ENCODE measurements at regions not wholly inside any gene's neighbourhood (a gene's known extent, or its start where the extent isn't known, plus 50 kb on each side); places are given as distances from the start of the nearest gene placed in this dataset.

DNA sequence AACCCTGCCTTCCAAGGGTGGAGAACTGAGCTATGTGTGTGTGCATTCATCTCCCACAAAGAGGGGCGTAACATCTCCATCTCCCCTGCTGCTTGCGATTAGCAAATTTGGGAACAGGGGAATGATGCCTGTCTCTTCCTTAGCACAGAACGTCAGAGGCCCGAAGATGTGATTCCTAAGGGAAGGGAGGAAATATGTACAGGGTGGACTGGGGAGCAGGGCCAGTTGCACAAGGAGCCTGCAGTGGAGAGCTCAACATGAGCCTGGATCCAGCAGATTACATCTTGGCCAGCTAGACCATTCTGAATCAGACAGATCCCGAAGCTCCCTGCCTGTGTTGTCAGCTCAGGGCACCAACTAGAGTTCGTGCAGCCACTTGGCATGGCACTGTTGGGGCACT lies 118.1 kb downstream of the NGF start:
- Histone ChIP-seq H3K27me3 (ENCODE audit: control insufficient read depth in 2 of 2, insufficient read depth in 2 of 2, low read length in 2 of 2) (no peaks in the 10 kb centered on the region), H3K4me1 (ENCODE audit: control insufficient read depth in 2 of 2, insufficient read depth in 2 of 2, low read length in 2 of 2) (no peaks in the 10 kb centered on the region), H3K36me3 (ENCODE audit: control insufficient read depth in 2 of 2, insufficient read depth in 2 of 2, low read length in 2 of 2) (no peaks in the 10 kb centered on the region), H3K9me3 (ENCODE audit: control insufficient read depth in 2 of 2, low read length in 2 of 2) (no peaks in the 10 kb centered on the region), H3K4me3 (ENCODE audit: low read length in 2 of 2) (no peak overlapping the region), H3K27ac (ENCODE audit: low read depth in 2 of 2, low read length in 2 of 2) (no peak overlapping the region), H3K9ac (ENCODE audit: low read depth in 1 of 2, low read length in 2 of 2) (no peak overlapping the region)

- Histone ChIP-seq H3K9me3 (ENCODE audit: control insufficient read depth in 2 of 2, low read length in 2 of 2) (no peaks in the 10 kb centered on the region), H3K4me3 (ENCODE audit: low read length in 2 of 2) (no peak overlapping the region), H3K36me3 (ENCODE audit: control insufficient read depth in 2 of 2, insufficient read depth in 2 of 2, low read length in 2 of 2) (no peaks in the 10 kb centered on the region), H3K27ac (ENCODE audit: low read depth in 2 of 2, low read length in 2 of 2) (no peak overlapping the region), H3K27me3 (ENCODE audit: control insufficient read depth in 2 of 2, insufficient read depth in 2 of 2, low read length in 2 of 2) (no peaks in the 10 kb centered on the region), H3K4me1 (ENCODE audit: control insufficient read depth in 2 of 2, insufficient read depth in 2 of 2, low read length in 2 of 2) (peaks cover 0 to 6% of the 10 kb centered on the region in 2 donors), H3K9ac (ENCODE audit: low read depth in 1 of 2, low read length in 2 of 2) (no peak overlapping the region)
Measured at GRCh38 chr1:115218699-115219098, 119.3 kb downstream of the NGF start.

GRCh38 chr1:115218034-115218405 lies 120.0 kb downstream of the NGF start:
- no peaks in the 10 kb centered on the region for H3K36me3 ChIP-seq (ENCODE audit: control insufficient read depth in 2 of 2, insufficient read depth in 2 of 2, low read length in 2 of 2)
- no peaks in the 10 kb centered on the region for H3K9me3 ChIP-seq (ENCODE audit: control insufficient read depth in 2 of 2, low read length in 2 of 2)
- no peaks in the 10 kb centered on the region for H3K27me3 ChIP-seq (ENCODE audit: control insufficient read depth in 2 of 2, insufficient read depth in 2 of 2, low read length in 2 of 2)
- H3K27ac ChIP-seq (ENCODE audit: low read depth in 2 of 2, low read length in 2 of 2), result no peak overlapping the region
- no peak overlapping the region for H3K9ac ChIP-seq (ENCODE audit: low read depth in 1 of 2, low read length in 2 of 2)
- H3K4me1 ChIP-seq (ENCODE audit: control insufficient read depth in 2 of 2, insufficient read depth in 2 of 2, low read length in 2 of 2), result peaks cover 0 to 6% of the 10 kb centered on the region in 2 donors
- no peak overlapping the region for H3K4me3 ChIP-seq (ENCODE audit: low read length in 2 of 2)

- no peaks in the 10 kb centered on the region for H3K36me3 ChIP-seq (ENCODE audit: control insufficient read depth in 2 of 2, insufficient read depth in 2 of 2, low read length in 2 of 2)
- no peak overlapping the region for H3K9ac ChIP-seq (ENCODE audit: low read depth in 1 of 2, low read length in 2 of 2)
- no peak overlapping the region for H3K4me3 ChIP-seq (ENCODE audit: low read length in 2 of 2)
- H3K27ac ChIP-seq (ENCODE audit: low read depth in 2 of 2, low read length in 2 of 2), result no peak overlapping the region
- no peaks in the 10 kb centered on the region for H3K9me3 ChIP-seq (ENCODE audit: control insufficient read depth in 2 of 2, low read length in 2 of 2)
- no peaks in the 10 kb centered on the region for H3K27me3 ChIP-seq (ENCODE audit: control insufficient read depth in 2 of 2, insufficient read depth in 2 of 2, low read length in 2 of 2)
- H3K4me1 ChIP-seq (ENCODE audit: control insufficient read depth in 2 of 2, insufficient read depth in 2 of 2, low read length in 2 of 2), result peaks cover 0 to 6% of the 10 kb centered on the region in 2 donors
Measured at GRCh38 chr1:115217150-115218033, 120.7 kb downstream of the NGF start.

DNA sequence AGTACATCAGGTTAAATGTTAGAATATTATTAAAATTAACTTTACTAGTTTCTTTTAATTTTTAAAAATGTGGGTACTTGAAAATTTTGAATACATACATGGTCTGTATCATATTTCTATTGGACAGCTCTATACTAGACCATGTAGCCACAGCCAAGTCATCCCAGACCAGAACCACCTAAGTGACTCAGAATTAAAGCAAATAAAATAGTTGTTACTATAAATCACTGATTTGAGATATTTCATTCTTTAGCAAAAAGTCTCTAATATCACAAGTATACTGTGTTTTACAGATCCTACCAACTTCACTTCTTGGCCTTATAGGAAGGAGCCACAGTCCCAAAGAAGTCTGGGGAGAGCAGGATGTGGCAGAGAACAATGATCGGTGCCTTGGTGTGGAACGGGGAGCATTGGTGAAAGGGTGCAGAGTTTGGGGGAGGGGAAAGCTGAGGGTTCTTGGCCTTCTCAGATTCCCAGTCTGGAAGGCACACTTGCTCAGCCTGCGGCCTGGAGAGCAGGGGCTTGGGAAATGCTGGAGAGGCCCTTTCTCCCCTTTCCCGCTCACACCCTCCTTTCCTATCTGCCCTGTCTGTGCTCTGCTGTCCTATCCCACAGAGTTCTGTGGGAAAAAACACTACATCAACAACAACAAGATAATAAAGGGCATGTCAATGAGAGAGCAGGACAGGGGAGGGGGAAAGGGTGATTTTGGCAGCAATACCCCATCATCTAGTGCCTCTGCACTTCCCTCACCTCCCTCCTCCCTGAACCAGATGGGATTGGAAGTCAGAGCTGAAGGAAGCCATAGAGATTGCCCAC lies 122.1 kb downstream of the NGF start:
- H3K27ac ChIP-seq (ENCODE audit: low read depth in 2 of 2, low read length in 2 of 2), result no peak overlapping the region
- H3K4me3 ChIP-seq (ENCODE audit: low read length in 2 of 2), result no peak overlapping the region
- peaks cover 0 to 6% of the 10 kb centered on the region in 2 donors for H3K4me1 ChIP-seq (ENCODE audit: control insufficient read depth in 2 of 2, insufficient read depth in 2 of 2, low read length in 2 of 2)
- no peaks in the 10 kb centered on the region for H3K27me3 ChIP-seq (ENCODE audit: control insufficient read depth in 2 of 2, insufficient read depth in 2 of 2, low read length in 2 of 2)
- H3K36me3 ChIP-seq (ENCODE audit: control insufficient read depth in 2 of 2, insufficient read depth in 2 of 2, low read length in 2 of 2), result no peaks in the 10 kb centered on the region
- H3K9me3 ChIP-seq (ENCODE audit: control insufficient read depth in 2 of 2, low read length in 2 of 2), result no peaks in the 10 kb centered on the region
- no peak overlapping the region for H3K9ac ChIP-seq (ENCODE audit: low read depth in 1 of 2, low read length in 2 of 2)

DNA sequence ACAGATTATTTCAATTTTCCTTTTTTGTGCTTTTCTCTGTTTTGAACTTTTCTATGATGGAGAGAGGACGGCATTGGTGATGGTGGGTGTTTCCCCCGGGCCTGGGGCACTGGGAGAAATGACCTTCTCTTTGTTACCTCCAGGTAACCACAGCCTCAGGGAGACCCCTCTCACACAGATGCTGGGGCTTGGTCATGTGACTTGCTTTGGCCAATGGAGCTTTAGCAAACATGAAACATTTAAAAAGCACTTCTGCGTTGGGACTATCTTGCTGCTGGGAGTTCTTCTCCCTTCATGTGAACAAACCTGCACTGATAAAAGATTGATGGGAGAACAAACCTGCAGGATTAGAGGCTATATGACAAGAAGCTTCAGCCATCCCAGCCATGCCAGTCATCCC lies 122.9 kb downstream of the NGF start:
- Histone ChIP-seq H3K4me3 (ENCODE audit: low read length in 2 of 2) (no peak overlapping the region), H3K9ac (ENCODE audit: low read depth in 1 of 2, low read length in 2 of 2) (no peak overlapping the region), H3K27me3 (ENCODE audit: control insufficient read depth in 2 of 2, insufficient read depth in 2 of 2, low read length in 2 of 2) (no peaks in the 10 kb centered on the region), H3K27ac (ENCODE audit: low read depth in 2 of 2, low read length in 2 of 2) (no peak overlapping the region), H3K9me3 (ENCODE audit: control insufficient read depth in 2 of 2, low read length in 2 of 2) (no peaks in the 10 kb centered on the region), H3K36me3 (ENCODE audit: control insufficient read depth in 2 of 2, insufficient read depth in 2 of 2, low read length in 2 of 2) (no peaks in the 10 kb centered on the region), H3K4me1 (ENCODE audit: control insufficient read depth in 2 of 2, insufficient read depth in 2 of 2, low read length in 2 of 2) (peaks cover 0 to 6% of the 10 kb centered on the region in 2 donors)

GRCh38 chr1:115214098-115214497 lies 124.0 kb downstream of the NGF start:
- Histone ChIP-seq H3K9me3 (ENCODE audit: control insufficient read depth in 2 of 2, low read length in 2 of 2) (no peaks in the 10 kb centered on the region), H3K27ac (ENCODE audit: low read depth in 2 of 2, low read length in 2 of 2) (no peak overlapping the region), H3K27me3 (ENCODE audit: control insufficient read depth in 2 of 2, insufficient read depth in 2 of 2, low read length in 2 of 2) (no peaks in the 10 kb centered on the region), H3K36me3 (ENCODE audit: control insufficient read depth in 2 of 2, insufficient read depth in 2 of 2, low read length in 2 of 2) (no peaks in the 10 kb centered on the region), H3K4me1 (ENCODE audit: control insufficient read depth in 2 of 2, insufficient read depth in 2 of 2, low read length in 2 of 2) (peaks cover 0 to 6% of the 10 kb centered on the region in 2 donors), H3K9ac (ENCODE audit: low read depth in 1 of 2, low read length in 2 of 2) (no peak overlapping the region), H3K4me3 (ENCODE audit: low read length in 2 of 2) (no peak overlapping the region)

DNA sequence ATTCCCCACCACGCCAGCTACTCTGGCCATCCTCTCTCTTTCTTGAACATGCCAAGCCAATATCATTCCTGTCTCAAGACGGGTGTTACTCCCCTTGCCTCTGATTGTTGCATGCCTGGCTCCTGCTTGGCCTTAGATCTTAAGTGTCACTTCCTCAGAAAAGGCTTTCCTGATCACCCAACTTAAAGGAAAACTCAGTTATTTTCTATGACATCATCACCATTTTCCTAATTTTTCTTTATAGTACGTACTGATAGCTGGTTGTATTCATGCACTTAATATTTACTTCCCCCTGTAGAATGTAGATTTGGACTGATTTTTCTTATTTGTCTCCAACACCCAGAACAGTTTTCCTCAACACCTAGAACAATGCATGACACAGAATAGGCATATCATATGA lies 123.8 kb upstream of the TSPAN2 start:
- Histone ChIP-seq H3K9ac (ENCODE audit: low read depth in 1 of 2, low read length in 2 of 2) (no peak overlapping the region), H3K36me3 (ENCODE audit: control insufficient read depth in 2 of 2, insufficient read depth in 2 of 2, low read length in 2 of 2) (no peaks in the 10 kb centered on the region), H3K27ac (ENCODE audit: low read depth in 2 of 2, low read length in 2 of 2) (no peak overlapping the region), H3K4me1 (ENCODE audit: control insufficient read depth in 2 of 2, insufficient read depth in 2 of 2, low read length in 2 of 2) (peaks cover 0 to 6% of the 10 kb centered on the region in 2 donors), H3K4me3 (ENCODE audit: low read length in 2 of 2) (no peak overlapping the region), H3K9me3 (ENCODE audit: control insufficient read depth in 2 of 2, low read length in 2 of 2) (no peaks in the 10 kb centered on the region), H3K27me3 (ENCODE audit: control insufficient read depth in 2 of 2, insufficient read depth in 2 of 2, low read length in 2 of 2) (no peaks in the 10 kb centered on the region)

- Histone ChIP-seq H3K4me3 (ENCODE audit: low read length in 2 of 2) (no peak overlapping the region), H3K27me3 (ENCODE audit: control insufficient read depth in 2 of 2, insufficient read depth in 2 of 2, low read length in 2 of 2) (no peaks in the 10 kb centered on the region), H3K9me3 (ENCODE audit: control insufficient read depth in 2 of 2, low read length in 2 of 2) (no peaks in the 10 kb centered on the region), H3K4me1 (ENCODE audit: control insufficient read depth in 2 of 2, insufficient read depth in 2 of 2, low read length in 2 of 2) (peaks cover 0 to 6% of the 10 kb centered on the region in 2 donors), H3K9ac (ENCODE audit: low read depth in 1 of 2, low read length in 2 of 2) (no peak overlapping the region), H3K27ac (ENCODE audit: low read depth in 2 of 2, low read length in 2 of 2) (no peak overlapping the region), H3K36me3 (ENCODE audit: control insufficient read depth in 2 of 2, insufficient read depth in 2 of 2, low read length in 2 of 2) (no peaks in the 10 kb centered on the region)
Measured at GRCh38 chr1:115211071-115211745, 121.9 kb upstream of the TSPAN2 start.

- Histone ChIP-seq H3K36me3 (ENCODE audit: control insufficient read depth in 2 of 2, insufficient read depth in 2 of 2, low read length in 2 of 2) (no peaks in the 10 kb centered on the region), H3K4me3 (ENCODE audit: low read length in 2 of 2) (no peak overlapping the region), H3K9me3 (ENCODE audit: control insufficient read depth in 2 of 2, low read length in 2 of 2) (no peaks in the 10 kb centered on the region), H3K27me3 (ENCODE audit: control insufficient read depth in 2 of 2, insufficient read depth in 2 of 2, low read length in 2 of 2) (no peaks in the 10 kb centered on the region), H3K4me1 (ENCODE audit: control insufficient read depth in 2 of 2, insufficient read depth in 2 of 2, low read length in 2 of 2) (peaks cover 0 to 6% of the 10 kb centered on the region in 2 donors), H3K27ac (ENCODE audit: low read depth in 2 of 2, low read length in 2 of 2) (no peak overlapping the region), H3K9ac (ENCODE audit: low read depth in 1 of 2, low read length in 2 of 2) (no peak overlapping the region)
Measured at GRCh38 chr1:115210302-115210711, 121.0 kb upstream of the TSPAN2 start.
